Left lobe of liver (tissue), 2 donors: ENCODE measurements at regions not wholly inside any gene's neighbourhood (a gene's known extent, or its start where the extent isn't known, plus 50 kb on each side); places are given as distances from the start of the nearest gene placed in this dataset.

Experiments
- ATAC-seq: fragments of 200-7000 bp; cut with Tn5 transposase; one replicate; pipeline ENCODE4 v1.9.1; 2020; ENCODE audit warnings: mild to moderate bottlenecking, moderate library complexity
- DNase-seq: peaks from one replicate; pipeline ENCODE4 v3.0.0-alpha.2; 2020; ENCODE audit warnings: low spot score
- donor health status: DM: no; HTN: no; CAD: no; lungs with moderate emphysema.
- donor health status: DM: no; HTN: yes; CAD: no.

GRCh38 chr5:56440871-56441740 is 208.0 kb upstream of the ANKRD55 start:
- ATAC-seq (peak; percentile 59), DNase-seq (no peak)

GRCh38 chr5:56434986-56435385 is 201.9 kb upstream of the ANKRD55 start:
- no peak for ATAC-seq

GRCh38 chr5:56433039-56433617 is 200.0 kb upstream of the ANKRD55 start:
- ATAC-seq (no peak), DNase-seq (no peak)

More at GRCh38 chr5:56434986-56435385, 201.9 kb upstream of the ANKRD55 start:
- no peak for DNase-seq

GRCh38 chr5:56432321-56432720 is 199.2 kb upstream of the ANKRD55 start:
- ATAC-seq (no peak), DNase-seq (no peak)

GRCh38 chr5:56430422-56430821 is 197.3 kb upstream of the ANKRD55 start:
- DNase-seq, result no peak
- no peak for ATAC-seq

GRCh38 chr5:56429110-56429561 is 196.0 kb upstream of the ANKRD55 start:
- DNase-seq, result no peak
- peak; percentile 13 for ATAC-seq

GRCh38 chr5:56426693-56427092 is 193.6 kb upstream of the ANKRD55 start:
- ATAC-seq (no peak), DNase-seq (no peak)

- ATAC-seq (no peak), DNase-seq (no peak)
Observed at GRCh38 chr5:56422076-56422762, 189.1 kb upstream of the ANKRD55 start.

- no peak for ATAC-seq
Observed at GRCh38 chr5:56421246-56422075, 188.3 kb upstream of the ANKRD55 start.

GRCh38 chr5:56420323-56420722 is 187.2 kb upstream of the ANKRD55 start:
- DNase-seq, result no peak
- no peak for ATAC-seq

More at GRCh38 chr5:56421246-56422075, 188.3 kb upstream of the ANKRD55 start:
- DNase-seq, result no peak

GRCh38 chr5:56419667-56420066 is 186.5 kb upstream of the ANKRD55 start:
- DNase-seq, result no peak
- ATAC-seq, result no peak

GRCh38 chr5:56415356-56415765 is 182.2 kb upstream of the ANKRD55 start:
- ATAC-seq (peak; percentile 50), DNase-seq (peak; percentile 52)

- DNase-seq (no peak), ATAC-seq (no peak)
Observed at GRCh38 chr5:56414066-56414465, 180.9 kb upstream of the ANKRD55 start.

GRCh38 chr5:56413546-56413945 is 180.4 kb upstream of the ANKRD55 start:
- ATAC-seq, result no peak
- DNase-seq, result no peak

- ATAC-seq (peak; percentile 67), DNase-seq (no peak)
Observed at GRCh38 chr5:56412601-56413379, 179.7 kb upstream of the ANKRD55 start.

- DNase-seq, result no peak
Observed at GRCh38 chr5:56410696-56411095, 177.6 kb upstream of the ANKRD55 start.

GRCh38 chr5:56409331-56410190 is 176.4 kb upstream of the ANKRD55 start:
- no peak for DNase-seq
- no peak for ATAC-seq

More at GRCh38 chr5:56410696-56411095, 177.6 kb upstream of the ANKRD55 start:
- ATAC-seq, result no peak

GRCh38 chr5:56406838-56407237 is 173.7 kb upstream of the ANKRD55 start:
- DNase-seq, result no peak
- ATAC-seq, result no peak

- ATAC-seq, result no peak
- DNase-seq, result no peak
Observed at GRCh38 chr5:56406221-56406620, 173.1 kb upstream of the ANKRD55 start.
